GM21723 (cell line): ENCODE measurements at regions not wholly inside any gene's neighbourhood (a gene's known extent, or its start where the extent isn't known, plus 50 kb on each side); places are given as distances from the start of the nearest gene placed in this dataset.
"Not testable (repeated sequence)": the region's sequence is repeated elsewhere in the genome, so short reads cannot be mapped to it uniquely, and the experiment has no call there.

Experiments
- ATAC-seq: cut with Tn5 transposase; IDR thresholded peaks from one replicate; pipeline ENCODE4 v1.9.1; 2021; ENCODE audit warnings: mild to moderate bottlenecking, moderate library complexity; ENCODE audit not compliant: unreplicated experiment

DNA sequence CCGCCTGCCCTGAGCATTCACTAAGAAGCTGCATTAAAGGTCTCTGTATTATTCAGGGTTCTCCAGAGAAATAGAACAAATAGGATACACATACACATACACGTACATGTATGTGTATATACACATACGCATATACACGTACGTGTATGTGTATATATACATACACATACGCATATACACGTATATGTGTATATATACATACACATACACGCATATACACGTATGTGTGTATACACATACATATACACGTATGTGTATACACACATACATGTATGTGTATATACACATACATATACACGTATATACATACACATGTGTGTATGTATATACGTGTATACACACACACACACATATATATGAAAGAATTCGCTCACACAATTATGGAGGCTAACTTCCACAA is 108.9 kb upstream of the BARHL2 start:
- ATAC-seq: no peak

GRCh38 chr1:90824551-90824950 is 107.4 kb upstream of the BARHL2 start:
- no peak for ATAC-seq

GRCh38 chr1:90823686-90824085 is 106.6 kb upstream of the BARHL2 start:
- no peak for ATAC-seq

DNA sequence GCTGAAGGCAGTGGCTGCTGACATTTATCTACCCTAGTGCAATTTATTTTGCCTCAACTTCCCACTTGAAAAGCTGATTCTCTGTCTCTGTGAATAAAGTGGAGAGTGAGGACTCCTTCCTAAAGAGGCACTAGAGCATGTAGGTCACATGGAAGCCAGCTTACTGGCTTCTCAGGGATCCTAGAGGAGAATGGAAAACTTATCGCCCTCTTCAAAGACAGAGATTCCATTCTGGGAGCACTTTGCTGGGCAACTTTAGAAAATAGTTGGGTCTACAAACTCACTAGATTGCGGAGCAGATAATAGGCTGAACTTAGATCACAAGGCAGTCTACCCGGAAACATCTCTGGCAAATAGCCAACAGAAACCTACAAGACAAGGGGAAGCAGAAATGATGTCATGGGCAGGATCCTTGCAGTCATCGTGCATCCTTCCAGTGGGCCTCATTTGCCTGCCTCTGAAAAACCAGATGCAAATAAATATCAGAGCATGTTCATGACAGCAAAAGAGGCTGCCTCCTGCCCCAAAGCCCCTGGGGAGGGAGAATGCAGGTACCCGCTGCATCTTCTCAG is 104.8 kb upstream of the BARHL2 start:
- ATAC-seq: no peak

GRCh38 chr1:90821152-90821787 is 104.2 kb upstream of the BARHL2 start:
- ATAC-seq: no peak

DNA sequence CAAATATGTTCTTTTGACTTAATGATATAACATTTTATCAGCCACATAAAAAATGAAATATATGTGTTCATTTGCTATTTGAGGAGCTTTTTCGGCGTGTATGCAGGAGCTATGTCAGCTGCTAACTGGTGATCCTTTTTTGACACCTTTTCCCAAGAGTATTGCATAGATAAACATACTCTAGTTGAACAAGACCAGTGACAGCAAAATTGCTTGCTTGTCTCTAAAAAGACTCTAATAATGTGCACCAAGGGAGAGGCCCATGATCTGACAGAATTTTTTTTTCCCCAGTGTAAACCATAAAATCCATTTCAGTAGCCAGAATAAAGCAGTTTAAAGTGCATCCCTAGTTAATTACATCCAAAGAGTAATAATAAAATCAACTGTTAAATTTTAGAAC is 103.6 kb upstream of the BARHL2 start:
- no peak for ATAC-seq

DNA sequence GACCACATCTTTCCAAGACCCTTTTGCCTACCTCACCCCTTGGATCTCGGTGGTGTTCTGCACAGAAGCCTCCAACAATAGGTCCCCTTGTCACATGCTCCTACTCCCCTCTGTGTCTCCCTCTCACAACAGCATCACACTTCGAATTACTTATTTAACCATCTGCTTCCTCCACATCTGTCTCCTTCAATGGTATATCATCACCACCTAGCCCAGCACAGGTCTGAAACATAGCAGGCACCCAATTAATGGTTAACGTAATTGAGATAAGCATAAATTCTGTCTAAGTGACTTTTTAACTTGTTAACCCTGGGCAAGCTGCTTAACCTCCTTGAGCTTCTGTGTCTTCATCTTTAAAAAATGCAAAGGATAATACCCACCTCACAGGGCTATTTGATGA is 100.3 kb upstream of the BARHL2 start:
- ATAC-seq: no peak

- ATAC-seq: not testable (repeated sequence)
Measured at GRCh38 chr1:90812237-90812636, 95.1 kb upstream of the BARHL2 start.

GRCh38 chr1:90811444-90811950 is 94.4 kb upstream of the BARHL2 start:
- not testable (repeated sequence) for ATAC-seq

DNA sequence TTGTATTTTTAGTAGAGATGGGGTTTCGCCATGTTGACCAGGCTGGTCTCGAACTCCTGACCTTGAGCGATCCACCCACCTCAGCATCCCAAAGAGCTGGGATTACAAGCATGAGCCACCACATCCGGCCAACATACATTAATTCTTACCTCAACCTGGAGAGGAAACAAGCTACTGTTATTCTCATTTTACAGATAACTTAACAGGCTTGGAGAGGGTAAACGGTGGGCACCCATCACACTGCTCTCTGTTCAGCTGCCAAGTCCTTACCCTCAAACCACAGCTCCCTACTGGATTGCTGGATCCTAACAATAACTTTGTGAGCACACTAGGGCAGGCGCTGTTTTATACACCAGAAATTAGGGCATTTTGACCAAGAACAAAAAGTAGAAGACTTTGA is 93.6 kb upstream of the BARHL2 start:
- no peak for ATAC-seq

- ATAC-seq: no peak
Measured at GRCh38 chr1:90809996-90810395, 92.9 kb upstream of the BARHL2 start.

DNA sequence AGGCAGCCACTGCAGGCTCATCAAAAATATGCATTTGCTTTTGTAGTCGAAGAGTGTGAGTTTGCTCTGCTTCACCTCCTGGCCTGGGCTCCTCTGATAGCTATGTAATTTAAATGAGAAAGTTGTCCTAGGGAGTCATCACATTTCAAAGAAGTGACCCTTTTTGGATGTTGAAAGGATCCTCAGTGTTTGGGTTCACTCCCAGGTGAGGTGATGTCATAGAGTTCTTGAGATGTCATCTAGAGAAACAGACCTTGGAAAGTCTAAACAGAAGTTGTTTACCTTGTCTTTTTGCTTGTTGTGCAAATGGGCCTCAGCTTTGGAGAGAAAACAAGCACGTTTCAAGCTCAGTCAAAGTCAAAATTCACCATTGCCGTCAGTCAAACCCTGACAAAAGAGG is 92.0 kb upstream of the BARHL2 start:
- ATAC-seq: no peak

DNA sequence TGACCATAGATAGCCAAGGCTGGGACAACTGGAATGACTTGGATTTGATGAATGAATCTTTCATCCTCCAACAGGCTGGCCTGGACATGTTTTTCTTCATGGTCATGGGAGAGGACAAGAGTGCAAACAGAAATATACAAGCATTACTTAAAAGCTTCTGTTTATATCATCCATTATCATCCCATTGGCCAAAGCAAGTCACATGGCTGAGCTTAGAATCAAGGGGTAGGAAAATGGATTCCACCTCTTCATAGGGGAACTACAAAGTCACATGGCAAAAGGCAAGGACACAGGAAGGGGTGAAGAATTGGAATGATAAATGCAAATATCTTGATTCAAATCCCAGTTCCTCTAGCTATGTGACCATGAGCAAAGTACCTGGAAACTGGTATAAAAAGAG is 90.2 kb upstream of the BARHL2 start:
- ATAC-seq: no peak

GRCh38 chr1:90802622-90803021 is 85.5 kb upstream of the BARHL2 start:
- ATAC-seq: no peak

GRCh38 chr1:90800012-90800717 is 83.1 kb upstream of the BARHL2 start:
- ATAC-seq: no peak

DNA sequence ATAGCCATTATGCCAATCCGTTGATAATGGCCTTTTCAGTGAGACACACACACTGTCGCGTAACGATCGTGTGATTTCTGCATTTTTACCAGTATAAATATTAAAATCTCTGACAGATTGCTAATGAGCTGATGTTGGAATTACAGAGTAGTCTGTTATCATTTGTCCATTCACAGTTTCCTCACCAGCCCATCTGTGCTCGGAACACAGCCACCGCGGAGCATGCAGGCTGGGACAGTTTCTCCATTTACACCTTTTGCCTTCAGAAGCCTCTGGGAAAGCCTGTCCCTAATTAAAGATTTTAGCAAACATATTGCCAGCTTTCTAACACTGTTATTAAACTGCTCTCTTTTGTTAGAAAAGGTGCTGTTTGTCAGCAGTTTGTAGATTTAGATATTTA is 82.2 kb upstream of the BARHL2 start:
- no peak for ATAC-seq

GRCh38 chr1:90798883-90799282 is 81.8 kb upstream of the BARHL2 start:
- no peak for ATAC-seq

GRCh38 chr1:90798344-90798743 is 81.2 kb upstream of the BARHL2 start:
- no peak for ATAC-seq

- ATAC-seq: no peak
Measured at GRCh38 chr1:90795431-90795830, 78.3 kb upstream of the BARHL2 start.

DNA sequence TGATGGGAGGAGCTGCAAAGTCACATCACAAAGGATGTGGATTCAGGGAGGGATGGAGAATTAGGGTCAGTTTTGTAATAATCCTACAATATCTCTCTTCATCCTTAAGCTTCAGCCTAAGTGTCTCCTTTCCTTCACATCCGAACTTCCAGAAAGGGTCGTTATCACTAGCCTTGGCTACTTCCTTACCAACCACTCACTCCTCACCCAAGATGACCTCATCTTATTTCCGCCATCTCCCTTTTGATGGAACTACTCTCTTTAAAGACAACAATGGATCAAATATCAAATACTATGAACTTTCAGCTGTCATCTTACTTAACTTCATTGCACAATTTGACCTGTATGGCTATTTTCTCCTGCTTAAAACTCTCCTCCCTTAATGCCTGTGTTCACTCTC is 69.6 kb upstream of the BARHL2 start:
- no peak for ATAC-seq

- no peak for ATAC-seq
Measured at GRCh38 chr1:90784186-90784847, 67.2 kb upstream of the BARHL2 start.

DNA sequence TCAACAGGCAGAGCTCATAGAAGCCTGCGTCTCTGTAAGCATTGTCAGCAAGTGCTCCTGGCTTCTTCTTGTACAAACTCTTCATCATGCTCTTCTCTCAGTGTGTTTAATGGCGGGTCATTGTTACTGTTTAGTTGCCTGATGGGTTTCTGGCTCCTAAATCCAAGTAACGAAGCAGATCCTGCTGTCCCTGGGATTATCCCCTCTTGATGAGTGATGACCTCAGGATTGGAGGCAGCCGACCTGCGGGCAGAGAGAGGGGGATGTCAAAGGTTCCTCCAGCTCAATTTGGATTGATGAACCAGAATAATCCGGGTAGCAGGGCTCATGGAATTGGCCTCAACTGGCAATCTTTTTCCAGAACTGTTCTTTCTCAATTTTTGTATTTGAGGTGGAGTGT is 66.1 kb upstream of the BARHL2 start:
- ATAC-seq: no peak
